Stimulated activated CD8-positive, alpha-beta memory T cell treated with anti-CD3 and anti-CD28 coated beads, Interleukin-2, amount 100 ng/mL, for 1 hour (primary cell): ENCODE measurements at regions not wholly inside any gene's neighbourhood (a gene's known extent, or its start where the extent isn't known, plus 50 kb on each side); places are given as distances from the start of the nearest gene placed in this dataset.

Experiments
- DNase-seq, 2 donors: peaks; one replicate each; pipeline ENCODE4 v3.0.0-alpha.2; 2020; ENCODE audit warnings: low read depth in 2 of 2

DNA sequence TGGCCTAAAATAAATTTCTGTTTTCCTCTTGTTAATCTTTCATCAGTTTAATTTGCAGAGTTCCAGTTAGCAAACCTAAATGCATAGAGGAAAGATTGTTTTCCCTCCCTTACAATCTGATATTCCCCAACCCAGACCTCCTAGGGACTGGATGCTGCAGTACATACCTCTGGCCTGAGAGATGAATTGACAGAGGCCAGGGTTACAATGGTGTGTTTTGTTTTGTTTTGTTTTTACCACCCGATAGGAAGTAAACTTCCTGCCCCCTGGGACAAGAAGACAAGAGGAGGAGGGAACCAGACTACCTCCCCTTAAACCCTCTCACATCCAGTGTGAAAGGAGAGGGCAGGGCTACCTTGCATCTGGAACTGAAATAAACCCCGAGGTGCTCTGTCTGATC is 319.0 kb downstream of the LRFN2 start:
- no peak for DNase-seq

DNA sequence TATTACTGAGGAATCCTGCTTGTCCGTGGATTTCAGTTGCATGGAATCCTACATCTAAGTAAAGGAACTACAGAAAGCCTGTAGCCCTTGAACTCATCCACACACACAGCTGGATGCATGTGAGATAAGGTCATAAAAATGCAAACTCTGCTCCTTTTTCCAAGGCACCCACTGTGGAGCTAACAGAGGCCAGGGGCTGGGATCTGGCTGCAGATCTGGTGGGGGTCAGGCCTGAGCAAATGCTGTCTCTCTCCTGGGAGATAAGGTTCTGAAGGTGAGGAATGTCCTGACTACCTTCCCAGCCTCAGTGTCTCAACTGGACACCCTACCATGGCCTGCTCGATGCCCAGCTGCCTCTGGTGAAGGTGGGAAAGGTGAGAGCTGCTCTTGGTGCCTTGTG is 321.5 kb downstream of the LRFN2 start:
- no peak for DNase-seq

DNA sequence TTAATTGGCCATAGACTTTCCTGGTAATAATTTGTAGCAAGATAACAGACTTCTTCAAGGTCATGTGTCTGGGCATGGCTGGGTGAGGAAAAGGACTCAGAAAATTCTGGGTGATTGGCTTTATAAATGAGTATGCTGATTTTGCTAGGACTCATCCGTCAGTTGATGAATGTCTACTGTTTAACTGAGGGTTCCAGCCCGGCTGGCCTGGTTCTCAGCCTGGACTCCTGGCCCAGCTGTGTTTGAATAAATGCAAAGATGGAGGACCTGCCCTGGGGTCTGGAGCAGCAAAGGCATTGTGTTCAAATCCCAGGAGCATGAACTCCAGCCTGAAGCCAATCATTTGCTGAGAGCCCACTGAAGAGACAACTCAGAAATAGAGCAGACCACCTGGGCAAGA is 323.2 kb downstream of the LRFN2 start:
- no peak for DNase-seq

DNA sequence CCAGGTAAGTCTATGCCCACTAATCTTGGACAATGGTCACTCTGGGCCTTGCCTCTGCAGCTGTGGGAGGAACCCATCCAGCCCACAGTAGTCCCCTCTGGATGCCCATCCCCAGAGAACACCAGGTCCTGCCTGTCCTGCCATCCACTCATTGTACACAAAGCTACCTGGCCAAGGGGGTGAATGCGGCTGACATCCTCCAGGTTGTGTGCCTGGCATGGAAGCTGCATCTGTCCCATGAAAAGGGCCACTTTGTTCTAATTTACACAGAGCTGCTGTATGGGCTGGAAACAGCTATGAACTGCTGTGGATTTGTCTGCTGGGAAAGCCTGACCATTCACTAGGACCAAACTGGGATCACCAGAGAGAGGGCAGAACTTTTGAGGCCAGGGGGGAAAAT is 324.8 kb downstream of the LRFN2 start:
- no peak for DNase-seq

DNA sequence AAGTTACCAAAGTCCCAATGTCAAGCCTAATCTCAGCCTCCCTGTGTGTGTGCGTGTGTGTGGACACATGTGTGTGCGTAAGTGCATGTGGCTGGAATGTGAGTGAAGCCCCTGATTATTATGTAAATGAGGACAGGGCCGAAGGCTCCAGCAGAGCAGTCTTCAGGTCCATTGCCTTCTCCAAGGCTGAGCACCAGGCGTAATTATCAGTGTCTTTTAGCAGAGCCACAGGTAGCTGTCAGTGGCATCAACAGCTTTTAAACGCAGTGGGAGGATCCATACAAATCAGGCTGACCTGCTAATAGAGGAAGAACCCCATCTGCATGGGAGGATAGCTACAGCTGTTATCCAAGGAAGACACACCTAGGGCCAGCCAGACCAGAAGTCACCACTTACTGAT is 324.3 kb upstream of the MOCS1 start:
- DNase-seq: no peak

DNA sequence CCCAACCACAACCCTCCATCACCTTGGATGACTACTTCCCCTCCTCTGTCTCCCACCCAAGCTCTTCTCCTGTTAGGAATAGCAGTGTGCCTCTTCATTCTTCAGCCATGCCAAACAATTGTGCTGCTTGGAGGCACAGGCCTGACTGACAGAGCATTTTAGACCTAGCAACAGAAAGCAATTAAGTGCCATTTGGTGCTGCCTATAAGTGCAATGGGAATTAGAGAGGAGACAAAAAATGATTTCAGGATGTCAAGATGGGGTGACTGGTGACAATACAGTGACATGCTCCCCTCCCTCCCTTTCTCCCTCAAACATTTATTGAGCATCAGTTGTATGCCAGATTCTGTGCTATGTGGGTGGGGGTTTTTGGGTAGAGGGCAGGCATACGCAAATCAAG is 322.6 kb upstream of the MOCS1 start:
- DNase-seq: no peak

DNA sequence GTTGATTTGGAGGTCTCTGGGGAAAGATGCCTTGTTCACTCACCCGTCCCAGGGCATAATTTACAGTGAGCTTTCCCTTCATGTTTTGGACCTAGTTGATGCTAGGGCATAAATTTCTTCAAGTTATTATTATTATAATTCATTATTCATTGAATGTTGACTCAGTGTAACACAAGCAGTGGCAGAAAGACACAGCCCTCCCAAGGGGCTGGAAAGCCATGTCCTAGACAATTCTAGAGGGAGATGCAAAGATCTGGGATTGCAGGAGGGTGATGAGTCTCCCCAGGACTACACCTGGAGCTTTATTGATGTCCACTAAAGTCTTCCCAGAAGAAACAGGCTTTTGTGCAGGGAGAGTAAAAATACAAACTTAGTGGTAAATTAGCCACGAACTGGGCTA is 322.0 kb upstream of the MOCS1 start:
- DNase-seq: no peak

DNA sequence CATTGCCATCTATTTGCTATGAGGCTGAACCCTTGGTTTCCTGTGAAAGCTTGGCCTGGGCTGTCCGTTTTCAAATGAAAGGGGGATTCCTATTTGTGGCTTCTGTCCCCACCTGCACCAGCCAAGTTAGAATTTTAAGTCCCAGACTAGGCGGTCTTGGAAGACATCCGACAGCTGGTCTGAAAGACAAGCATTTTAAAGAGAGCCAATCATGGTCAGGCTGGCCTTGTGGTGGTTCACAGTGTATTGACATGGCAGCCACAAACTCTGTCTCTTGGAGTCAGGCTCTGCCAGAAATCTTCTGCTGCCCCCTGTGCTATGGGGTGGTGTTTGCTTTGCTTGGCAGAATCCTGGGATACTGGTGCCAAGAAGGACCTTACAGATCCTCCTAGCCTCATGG is 319.2 kb upstream of the MOCS1 start:
- no peak for DNase-seq

DNA sequence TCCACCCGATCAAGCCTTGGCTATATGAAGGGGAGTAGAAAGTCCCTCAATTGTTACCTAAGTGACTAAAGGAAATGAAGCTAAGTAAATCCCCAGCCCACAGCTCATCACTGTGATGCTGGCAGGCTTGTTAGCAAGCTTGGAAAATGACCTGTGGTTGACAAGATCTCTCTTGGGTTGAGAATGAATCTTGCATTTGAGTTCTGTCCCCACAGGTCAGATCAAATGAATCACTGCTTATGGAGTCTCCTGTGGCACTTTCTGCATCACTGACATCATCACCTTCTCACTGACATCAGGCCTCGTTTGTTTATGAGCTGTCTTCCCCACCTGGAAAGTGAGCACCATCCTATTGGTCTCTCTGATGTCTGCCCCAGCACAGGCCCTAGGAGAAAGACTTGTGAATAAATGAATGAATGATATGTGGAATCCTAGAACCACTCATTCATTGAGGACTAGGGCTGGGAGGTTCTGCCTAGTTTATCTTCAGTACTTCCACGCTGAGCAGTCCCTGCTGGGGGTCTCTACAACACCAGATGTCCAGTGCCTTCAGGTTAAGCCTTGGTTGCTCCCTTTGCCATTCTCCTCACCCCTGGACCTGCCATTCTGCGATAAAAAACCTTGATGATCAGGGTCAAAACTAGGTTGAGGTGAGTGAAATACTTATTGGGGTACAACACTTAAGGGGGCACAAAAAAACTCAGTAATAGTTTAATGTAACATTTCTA is 318.4 kb upstream of the MOCS1 start:
- no peak for DNase-seq

DNA sequence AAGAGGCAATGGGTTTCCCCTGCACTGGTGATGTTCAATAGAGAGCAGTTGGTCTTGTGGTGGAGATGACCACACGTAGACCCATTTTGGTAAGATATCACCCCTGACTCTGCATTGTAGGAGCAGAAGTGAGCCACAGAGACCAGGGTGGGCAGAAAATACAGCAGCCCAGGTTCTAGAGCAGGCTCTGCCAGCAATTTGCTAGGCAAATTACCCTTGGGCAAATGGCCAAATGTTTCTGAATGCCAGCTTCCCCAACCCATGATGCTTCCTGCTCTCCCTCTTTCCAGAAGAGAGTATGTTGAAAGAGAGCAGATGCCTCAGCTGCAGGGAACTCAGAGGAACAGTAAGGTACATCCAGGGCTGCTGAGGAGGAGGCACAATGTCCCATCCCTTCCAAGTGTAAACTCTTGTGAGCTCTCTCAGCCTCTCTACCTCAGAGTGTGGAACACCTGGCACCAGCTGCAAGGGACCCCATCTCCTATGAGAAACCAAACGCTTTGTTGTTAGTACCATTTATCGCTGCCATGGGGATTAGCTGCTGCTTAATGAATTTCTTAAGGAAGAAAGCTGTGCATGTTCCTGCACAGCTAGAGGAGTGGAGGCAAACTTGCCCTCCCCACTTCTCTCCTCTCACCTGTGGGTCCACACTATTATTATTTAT is 317.5 kb upstream of the MOCS1 start:
- no peak for DNase-seq

DNA sequence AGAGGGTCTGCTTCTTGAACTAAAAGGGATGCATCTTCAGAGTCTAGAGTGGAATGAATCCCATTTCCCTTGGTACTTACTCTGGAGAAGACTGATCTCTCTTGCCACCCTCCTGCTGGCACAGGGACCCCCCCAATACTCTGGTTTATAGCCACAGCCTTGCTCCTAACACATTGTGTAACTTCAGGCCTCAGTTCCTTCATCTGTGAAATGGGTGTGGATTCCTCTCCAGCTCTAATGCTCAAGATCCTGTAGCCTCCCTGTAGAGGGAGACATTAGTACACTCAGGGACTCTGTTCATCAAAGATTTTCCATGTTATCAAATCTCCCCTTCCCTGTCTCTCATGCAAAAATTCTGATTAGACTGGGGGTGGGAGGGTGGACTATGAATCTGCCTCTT is 315.7 kb upstream of the MOCS1 start:
- no peak for DNase-seq

DNA sequence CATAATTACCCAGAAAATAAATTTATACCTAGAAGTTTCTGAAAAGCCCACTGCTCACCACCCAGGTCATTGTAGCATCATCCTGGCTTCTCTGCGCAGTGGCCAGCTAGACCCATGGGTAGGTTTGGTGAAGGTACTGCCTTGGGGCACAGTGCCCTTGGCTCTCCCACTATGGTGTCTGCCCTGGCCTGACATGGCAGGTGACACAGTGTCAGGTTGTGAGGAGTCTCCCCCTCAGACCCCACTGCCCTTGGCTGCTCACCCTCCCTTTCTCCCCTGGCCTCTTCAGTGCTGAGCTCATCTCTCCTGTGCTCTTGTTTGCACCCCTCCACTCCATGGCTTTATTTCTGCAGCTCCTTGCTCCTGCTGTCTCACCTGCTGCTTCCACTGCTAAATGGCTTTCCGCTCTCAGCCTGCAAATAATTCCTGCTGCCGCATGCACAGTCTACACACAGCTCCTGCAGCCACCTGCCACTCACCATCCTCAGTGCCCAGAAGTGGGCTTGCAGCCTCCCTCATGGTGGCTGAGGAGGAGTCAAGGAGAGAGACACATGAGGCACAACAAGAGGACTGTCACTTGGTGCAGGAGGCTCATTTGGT is 313.4 kb upstream of the MOCS1 start:
- DNase-seq: no peak

DNA sequence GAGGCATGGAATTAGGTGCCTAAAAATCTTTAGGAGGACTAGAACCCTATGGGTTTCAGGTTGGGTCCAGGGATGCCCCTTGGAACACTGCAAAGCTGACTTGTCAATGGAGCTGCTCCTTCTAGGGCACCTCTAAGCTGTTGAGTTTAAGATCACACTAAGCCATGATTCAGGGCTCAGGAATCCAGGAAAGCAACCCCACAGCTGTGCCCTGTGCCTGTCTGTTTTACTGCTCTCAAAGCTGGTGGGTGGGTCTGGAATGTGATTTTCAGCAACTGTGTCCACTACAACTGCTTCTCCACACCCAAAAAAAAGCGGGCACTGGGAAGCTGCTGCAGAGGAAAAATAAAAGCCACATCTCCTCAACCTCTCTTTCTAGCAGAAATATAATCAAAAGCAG is 310.4 kb upstream of the MOCS1 start:
- no peak for DNase-seq

DNA sequence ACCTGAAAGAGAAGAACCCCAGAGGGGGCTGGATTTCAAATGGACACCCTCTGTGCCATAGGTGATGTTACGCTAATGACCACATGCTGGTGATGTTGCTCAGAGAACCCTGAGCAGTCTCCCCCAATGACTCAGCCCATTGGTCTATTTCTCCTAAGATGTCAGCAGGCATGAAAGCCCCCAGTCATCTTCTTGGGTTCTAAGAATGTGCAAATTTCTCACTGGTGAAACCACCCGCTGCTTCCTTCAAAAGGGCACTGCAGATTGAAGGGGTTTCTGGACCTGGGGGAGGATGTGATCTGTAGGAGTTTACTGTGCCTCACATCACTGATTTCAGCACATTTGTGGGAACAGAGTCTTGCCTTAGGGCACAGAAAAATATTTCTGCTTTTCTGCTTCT is 298.4 kb upstream of the MOCS1 start:
- DNase-seq: no peak

DNA sequence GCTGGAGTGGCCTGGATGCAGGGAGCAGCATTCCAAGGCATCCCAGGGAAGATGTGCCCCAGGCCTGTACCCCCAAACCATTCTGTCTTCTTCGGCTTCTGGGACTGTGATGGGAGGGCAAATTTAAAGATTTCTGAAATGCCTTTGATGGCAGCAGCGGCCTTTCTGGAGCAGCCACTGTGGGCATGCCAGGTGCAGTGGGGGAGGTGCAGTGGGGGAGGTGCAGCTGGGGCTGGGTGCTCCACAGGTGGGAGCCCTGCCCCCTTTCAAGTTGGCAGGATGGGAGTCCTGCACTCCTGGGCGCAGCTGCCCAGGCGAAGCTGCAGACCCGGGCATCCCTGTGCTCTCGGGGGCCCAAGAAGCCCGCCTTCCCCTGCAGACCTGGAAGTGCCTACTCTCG is 293.5 kb upstream of the MOCS1 start:
- DNase-seq: no peak

DNA sequence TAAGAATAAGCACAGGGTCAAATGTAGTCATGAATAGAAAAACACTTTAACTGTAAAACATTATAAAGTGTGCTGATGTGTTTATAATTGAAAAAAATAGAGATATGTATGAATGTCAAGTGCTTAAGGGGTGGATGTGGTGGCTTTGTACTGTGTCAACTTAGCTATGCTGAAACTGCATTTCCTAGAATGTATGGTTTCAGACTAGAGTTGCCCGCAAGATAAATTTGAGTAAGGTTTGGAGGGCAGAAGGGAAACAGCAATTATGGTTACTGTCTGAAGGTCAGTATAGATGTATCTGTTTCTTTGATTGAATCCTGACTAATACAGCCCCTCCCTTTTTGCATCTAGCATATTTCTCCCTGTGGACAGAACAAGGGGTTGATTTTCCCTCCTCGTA is 288.1 kb upstream of the MOCS1 start:
- DNase-seq: no peak

DNA sequence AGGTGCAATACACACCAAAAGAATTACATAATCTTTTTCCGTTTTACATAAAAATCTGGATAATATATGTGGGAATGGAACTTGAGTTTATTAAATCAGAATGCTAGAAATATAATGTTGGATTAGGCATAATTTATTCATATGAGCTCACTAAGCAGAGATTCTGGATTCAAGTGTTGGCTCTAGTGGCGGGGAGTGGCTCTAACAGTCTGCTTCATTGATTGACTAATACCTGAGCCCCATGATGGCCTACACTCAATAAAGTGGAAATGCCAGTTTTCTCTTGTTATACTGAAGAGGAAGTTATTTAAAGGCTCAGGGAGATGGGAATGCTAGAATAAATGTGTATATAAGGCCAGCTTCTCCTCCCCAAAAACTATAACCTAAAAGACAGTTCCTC is 285.5 kb upstream of the MOCS1 start:
- no peak for DNase-seq

DNA sequence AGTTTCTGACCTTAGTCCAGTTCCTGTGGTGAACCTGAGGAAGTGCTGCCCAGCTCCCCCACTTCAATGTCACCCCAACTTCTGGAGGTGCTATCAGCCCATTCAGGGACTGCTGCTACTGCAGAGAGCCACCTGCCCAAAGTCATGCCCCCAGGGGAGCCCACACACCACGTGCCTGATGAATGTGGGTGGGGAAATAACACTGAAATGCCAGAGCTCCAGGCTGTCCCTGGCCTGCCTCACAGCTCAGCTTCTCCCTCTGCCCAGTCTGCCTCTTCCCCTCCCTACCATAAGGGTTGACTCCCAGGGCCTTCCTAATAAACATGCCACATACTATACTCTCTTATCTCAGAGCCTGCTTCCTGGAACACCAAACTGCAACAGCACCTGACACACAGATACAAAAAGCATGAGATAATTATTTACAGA is 276.4 kb upstream of the MOCS1 start:
- no peak for DNase-seq

DNA sequence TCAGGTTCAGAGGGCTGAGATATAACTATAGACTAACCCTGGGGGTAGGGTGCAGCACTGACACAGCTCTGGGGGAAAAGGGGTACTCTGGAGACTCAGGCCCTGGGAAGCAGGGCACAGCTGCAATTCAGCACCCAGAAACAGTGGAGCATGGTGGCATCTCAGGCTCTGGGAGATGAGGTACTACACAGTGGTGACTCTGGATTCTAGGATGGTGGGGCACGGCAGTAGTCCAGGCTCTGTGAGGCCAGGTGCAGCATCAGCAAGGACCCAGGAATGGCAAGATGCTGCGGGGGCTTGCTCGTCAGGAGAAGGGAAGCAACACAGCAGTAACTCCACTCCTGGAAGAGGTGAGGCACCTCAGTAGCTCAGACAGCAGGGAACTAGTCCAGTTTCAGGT is 271.5 kb upstream of the MOCS1 start:
- DNase-seq: no peak

DNA sequence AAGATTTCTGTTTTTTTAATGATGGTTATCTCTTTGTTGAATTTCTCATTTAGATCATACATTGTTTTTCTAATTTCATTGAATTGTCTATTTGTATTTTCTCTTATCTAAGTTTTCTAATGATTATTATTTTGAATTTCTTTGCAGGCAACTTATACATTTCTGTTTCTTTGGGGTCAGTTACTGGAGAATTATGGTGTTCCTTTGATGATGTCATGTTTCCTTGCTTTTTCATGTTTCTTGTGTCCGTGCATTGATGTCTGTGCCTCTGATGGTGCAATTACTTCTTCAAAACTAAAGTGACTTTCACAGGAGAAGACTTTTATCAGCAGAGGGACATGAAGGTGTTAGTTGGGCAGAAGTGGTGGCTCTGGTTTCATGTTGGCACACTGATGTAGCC is 270.7 kb upstream of the MOCS1 start:
- DNase-seq: no peak

DNA sequence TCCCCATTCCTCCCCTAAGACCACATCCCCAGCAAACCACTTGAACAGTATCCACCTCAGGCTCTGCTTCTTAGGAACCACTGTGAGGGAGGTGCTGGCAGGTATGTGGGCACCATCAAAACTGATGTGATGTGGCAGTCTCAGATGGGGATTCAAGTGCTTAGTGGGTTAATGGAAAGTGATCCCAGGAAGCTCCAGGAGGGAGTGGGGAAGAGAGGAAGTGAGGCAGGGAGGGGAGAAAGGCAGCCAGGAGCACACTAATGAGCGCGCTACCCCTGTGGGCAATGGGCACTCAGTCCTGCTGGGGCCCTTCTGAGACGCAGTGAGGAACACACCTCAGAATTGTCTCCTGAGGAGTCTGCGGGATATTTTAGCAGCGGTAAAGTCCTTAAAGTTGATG is 263.1 kb upstream of the MOCS1 start:
- no peak for DNase-seq

DNA sequence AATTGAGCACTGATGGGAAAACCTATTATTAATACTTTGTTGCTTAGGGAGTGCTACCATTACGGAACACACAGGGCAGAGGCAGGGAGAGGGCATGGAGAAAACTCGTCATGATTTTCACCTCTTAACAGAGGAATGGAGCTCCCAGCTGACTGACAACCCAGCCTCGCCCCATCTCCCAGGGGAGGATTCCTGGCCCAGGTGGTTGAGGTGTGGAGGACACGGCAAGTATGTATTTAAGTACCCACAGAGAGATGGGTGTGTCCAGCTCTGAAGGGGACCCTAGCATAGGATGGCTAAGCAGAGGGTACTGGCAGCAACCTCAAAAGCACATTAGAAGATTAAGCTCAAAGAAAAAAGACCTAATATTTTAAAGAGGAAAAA is 261.9 kb upstream of the MOCS1 start:
- no peak for DNase-seq

DNA sequence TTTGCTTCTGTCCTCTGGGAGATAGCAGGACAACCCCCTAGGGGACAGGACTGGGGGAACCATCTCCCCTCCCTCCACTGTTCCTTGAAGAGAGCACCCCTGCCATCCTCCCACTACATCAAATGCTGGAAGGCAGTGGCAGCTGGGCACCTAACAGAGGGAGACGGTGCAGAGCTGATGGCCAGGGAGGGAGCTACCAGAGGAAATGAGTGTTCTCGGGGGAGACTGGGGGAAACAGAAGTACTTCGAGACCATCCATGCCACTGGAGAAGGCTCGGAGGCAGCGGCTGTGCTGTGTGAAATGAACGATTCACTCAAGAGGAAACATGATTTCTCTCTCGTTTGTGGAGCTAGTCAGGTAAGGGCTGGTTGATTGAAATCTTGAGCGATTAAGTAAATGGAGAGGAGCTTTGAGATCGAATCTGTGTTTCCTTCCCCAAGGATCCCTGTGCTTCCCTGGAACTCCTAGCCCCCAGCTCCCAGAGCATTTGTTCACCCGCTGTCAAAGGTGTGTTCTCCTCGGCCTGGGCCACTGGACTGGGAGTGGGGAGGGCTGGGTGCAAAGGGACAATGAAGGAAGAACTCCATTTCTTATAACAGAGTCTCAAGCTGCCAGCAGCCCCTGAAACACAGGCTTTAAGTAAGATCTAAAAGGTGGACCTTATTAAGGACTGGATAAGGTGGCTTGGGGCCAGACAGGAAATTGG is 261.3 kb upstream of the MOCS1 start:
- DNase-seq: no peak
